PC-3 (cell line): ENCODE measurements at regions not wholly inside any gene's neighbourhood (a gene's known extent, or its start where the extent isn't known, plus 50 kb on each side); places are given as distances from the start of the nearest gene placed in this dataset.
"Not testable (repeated sequence)": the region's sequence is repeated elsewhere in the genome, so short reads cannot be mapped to it uniquely, and the experiment has no call there.

Source experiments
- ATAC-seq: fragments of 200-7000 bp; cut with Tn5 transposase; 2 replicates; pipeline ENCODE4 v1.9.1; 2020; ENCODE audit warnings: mild to moderate bottlenecking, moderate library complexity
- BruUV-seq: library from RNA; stranded (reverse); fragments of 400-500 nt; replicated peaks from 2 replicates; lab custom pipeline; 2021; lab: Mats Ljungman, UMichigan
- CTCF ChIA-PET: fragments of 300-600 bp; sonication (Branson Sonifier 250); formaldehyde crosslinking; loops from one replicate; lab custom pipeline; 2022; ENCODE audit warnings: antibody characterized with exemption; lab: Charles Lee
- POLR2A ChIA-PET: fragments of 300-600 bp; sonication (Branson Sonifier 250); formaldehyde crosslinking; loops from one replicate; lab custom pipeline; 2022; ENCODE audit warnings: antibody characterized with exemption; ENCODE audit not compliant: unreplicated experiment; lab: Charles Lee
- DNase-seq: peaks from one replicate; pipeline ENCODE4 v3.0.0-alpha.2; 2015
- H2AFZ ChIP-seq: fragments of 300-600 bp; sonication (generic); 2 replicates; pipeline ENCODE4 v1.6.0; 2016; ENCODE audit warnings: antibody characterized with exemption, low read length
- H3F3A ChIP-seq: fragments of 300-600 bp; sonication (generic); one replicate; pipeline ENCODE4 v1.6.0; 2017; ENCODE audit warnings: antibody characterized with exemption, low read length, control low read depth, mild to moderate bottlenecking; ENCODE audit not compliant: unreplicated experiment
- H3K27ac ChIP-seq: fragments of 300-600 bp; sonication (generic); 2 replicates; pipeline ENCODE4 v1.5.1; 2016; ENCODE audit warnings: mild to moderate bottlenecking, low read length
- H3K27me3 ChIP-seq: fragments of 300-600 bp; sonication (generic); 2 replicates; pipeline ENCODE4 v1.6.1; 2016; ENCODE audit warnings: low read length, mixed read lengths
- H3K36me3 ChIP-seq: fragments of 300-600 bp; sonication (generic); 2 replicates; pipeline ENCODE4 v1.6.1; 2016; ENCODE audit warnings: low read depth, mixed run types, low read length, mixed read lengths
- H3K4me1 ChIP-seq: fragments of 300-600 bp; sonication (generic); 2 replicates; pipeline ENCODE4 v1.5.1; 2016; ENCODE audit warnings: low read length; ENCODE audit not compliant: insufficient read depth
- H3K4me2 ChIP-seq: fragments of 300-600 bp; sonication (generic); 2 replicates; pipeline ENCODE4 v1.6.0; 2016; ENCODE audit warnings: low read length
- H3K4me3 ChIP-seq: fragments of 300-600 bp; sonication (generic); 2 replicates; pipeline ENCODE4 v1.5.1; 2016; ENCODE audit warnings: mild to moderate bottlenecking, low read length, mixed read lengths
- H3K79me2 ChIP-seq: fragments of 300-600 bp; sonication (generic); 2 replicates; pipeline ENCODE4 v1.6.1; 2017; ENCODE audit warnings: low read length, mixed read lengths
- H3K9ac ChIP-seq: fragments of 300-600 bp; sonication (generic); 2 replicates; pipeline ENCODE4 v1.6.0; 2016; ENCODE audit warnings: mild to moderate bottlenecking, low read length
- H3K9me2 ChIP-seq: fragments of 300-600 bp; sonication (generic); replicated peaks from 2 replicates; pipeline ENCODE4 v1.6.1; 2016; ENCODE audit warnings: mixed run types, low read length, mixed read lengths
- H3K9me3 ChIP-seq: fragments of 300-600 bp; sonication (generic); 2 replicates; pipeline ENCODE4 v1.6.1; 2016; ENCODE audit warnings: low read length, mixed read lengths
- H4K20me1 ChIP-seq: fragments of 300-600 bp; sonication (generic); 2 replicates; pipeline ENCODE4 v1.6.1; 2016; ENCODE audit warnings: low read length, mixed read lengths
- EZH2 ChIP-seq: fragments of 300-600 bp; sonication (generic); IDR thresholded peaks from one replicate; pipeline ENCODE4 v1.6.1; 2017; ENCODE audit warnings: antibody characterized with exemption, mild to moderate bottlenecking, low read length; ENCODE audit not compliant: unreplicated experiment
- EZH2phosphoT487 ChIP-seq: fragments of 300-600 bp; sonication (generic); IDR thresholded peaks from 2 replicates; pipeline ENCODE4 v1.6.1; 2018; ENCODE audit warnings: mild to moderate bottlenecking, antibody characterized with exemption, low read length, borderline replicate concordance
- intact Hi-C: fragments of 100-400 bp; cut with micrococcal nuclease; formaldehyde crosslinking; loops from 2 replicates; pipeline ENCODE4 v1.9.0; 2023
- TF ChIP-seq, protein P1 (sequence below): fragments of 300-600 bp; sonication (generic); conservative IDR thresholded peaks from 2 replicates; pipeline ENCODE4 v1.5.1; 2017; ENCODE audit warnings: antibody characterized with exemption, low read depth, mild to moderate bottlenecking, low read length

- ATAC-seq (no peak), DNase-seq (peak; percentile 19)
- Histone ChIP-seq H3F3A (peaks cover 5% of the 10 kb centered on the region), H3K27me3 (no peaks in the 10 kb centered on the region), H3K36me3 (no peaks in the 10 kb centered on the region), H3K9ac (peak overlapping the region; percentile 46), H2AFZ (0 out of 2 replicates have a peak overlapping the region, but pooled peaks have one; percentile 2), H4K20me1 (no peaks in the 10 kb centered on the region), H3K79me2 (no peaks in the 10 kb centered on the region), H3K4me1 (peaks cover 48% of the 10 kb centered on the region), H3K9me3 (no peaks in the 10 kb centered on the region), H3K4me2 (peak overlapping the region; percentile 55), H3K9me2 (no peaks in the 10 kb centered on the region), H3K27ac (peak overlapping the region; percentile 92), H3K4me3 (no peak overlapping the region)
- POLR2A ChIA-PET = no interaction called here
- TF ChIP-seq EZH2phosphoT487 (no peak), EZH2 (no peak)
- TF ChIP-seq, protein P1, sequence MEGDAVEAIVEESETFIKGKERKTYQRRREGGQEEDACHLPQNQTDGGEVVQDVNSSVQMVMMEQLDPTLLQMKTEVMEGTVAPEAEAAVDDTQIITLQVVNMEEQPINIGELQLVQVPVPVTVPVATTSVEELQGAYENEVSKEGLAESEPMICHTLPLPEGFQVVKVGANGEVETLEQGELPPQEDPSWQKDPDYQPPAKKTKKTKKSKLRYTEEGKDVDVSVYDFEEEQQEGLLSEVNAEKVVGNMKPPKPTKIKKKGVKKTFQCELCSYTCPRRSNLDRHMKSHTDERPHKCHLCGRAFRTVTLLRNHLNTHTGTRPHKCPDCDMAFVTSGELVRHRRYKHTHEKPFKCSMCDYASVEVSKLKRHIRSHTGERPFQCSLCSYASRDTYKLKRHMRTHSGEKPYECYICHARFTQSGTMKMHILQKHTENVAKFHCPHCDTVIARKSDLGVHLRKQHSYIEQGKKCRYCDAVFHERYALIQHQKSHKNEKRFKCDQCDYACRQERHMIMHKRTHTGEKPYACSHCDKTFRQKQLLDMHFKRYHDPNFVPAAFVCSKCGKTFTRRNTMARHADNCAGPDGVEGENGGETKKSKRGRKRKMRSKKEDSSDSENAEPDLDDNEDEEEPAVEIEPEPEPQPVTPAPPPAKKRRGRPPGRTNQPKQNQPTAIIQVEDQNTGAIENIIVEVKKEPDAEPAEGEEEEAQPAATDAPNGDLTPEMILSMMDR = no peak
- CTCF ChIA-PET = no interaction called here
- no TSS peak for BruUV-seq
- intact Hi-C loops = loop anchor here (5.0 kb wide), 1 partner anchor 105 kb away; the partner anchor contains the start of gene RBBP8
These were observed 105.9 kb upstream of the RBBP8 start for GRCh38 chr18:22827216-22827615.

GRCh38 chr18:22827741-22828140, 105.4 kb upstream of the RBBP8 start:
- H3K9me3 ChIP-seq = no peaks in the 10 kb centered on the region
- H3K36me3 ChIP-seq = no peaks in the 10 kb centered on the region
- ATAC-seq (peak; percentile 9), DNase-seq (no peak)
- BruUV-seq = no TSS peak
- no peaks in the 10 kb centered on the region for H3K9me2 ChIP-seq
- ChIA-PET CTCF (no interaction called here), POLR2A (no interaction called here)
- intact Hi-C loops = loop anchor here (5.0 kb wide), 1 partner anchor 105 kb away; the partner anchor contains the start of gene RBBP8
- H4K20me1 ChIP-seq = no peaks in the 10 kb centered on the region
- TF ChIP-seq EZH2phosphoT487 = no peak
- TF ChIP-seq, protein P1 = no peak
- TF ChIP-seq EZH2 = no peak
- H3K9ac ChIP-seq = peak overlapping the region; percentile 46
- H2AFZ ChIP-seq = no peak overlapping the region
- H3K4me3 ChIP-seq = no peak overlapping the region
- H3F3A ChIP-seq = peaks cover 5% of the 10 kb centered on the region
- H3K27ac ChIP-seq = peak overlapping the region; percentile 92
- H3K79me2 ChIP-seq = no peaks in the 10 kb centered on the region
- peaks cover 43% of the 10 kb centered on the region for H3K4me1 ChIP-seq
- H3K27me3 ChIP-seq = no peaks in the 10 kb centered on the region
- peak overlapping the region; percentile 55 for H3K4me2 ChIP-seq

DNA sequence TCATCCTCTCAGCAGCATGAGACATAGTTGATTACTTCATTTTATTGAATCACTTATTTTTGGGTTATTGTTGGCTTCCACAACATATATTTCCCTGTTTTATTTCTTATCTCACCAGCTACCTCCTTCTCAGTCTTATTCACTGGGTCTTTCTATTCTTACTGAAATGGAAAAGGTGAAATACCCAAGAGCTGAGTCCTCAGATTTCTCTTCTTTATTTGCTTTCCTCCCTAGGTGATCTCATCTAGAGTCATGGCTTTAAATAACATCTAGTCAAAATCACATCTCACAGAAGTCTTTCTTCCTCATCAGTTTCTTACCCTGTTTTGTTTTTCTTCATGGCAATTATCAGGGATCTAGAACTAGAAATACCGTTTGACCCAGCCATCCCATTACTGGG, 105.0 kb upstream of the RBBP8 start:
- POLR2A ChIA-PET = no interaction called here
- peak overlapping the region; percentile 46 for H3K9ac ChIP-seq
- H3K4me3 ChIP-seq = no peak overlapping the region
- no peaks in the 10 kb centered on the region for H4K20me1 ChIP-seq
- ATAC-seq (peak; percentile 90), DNase-seq (peak; percentile 92)
- no peaks in the 10 kb centered on the region for H3K9me3 ChIP-seq
- CTCF ChIA-PET = no interaction called here
- H3K27ac ChIP-seq = peak overlapping the region; percentile 92
- BruUV-seq = no TSS peak
- H3K9me2 ChIP-seq = no peaks in the 10 kb centered on the region
- no peaks in the 10 kb centered on the region for H3K27me3 ChIP-seq
- H2AFZ ChIP-seq = no peak overlapping the region
- peaks cover 43% of the 10 kb centered on the region for H3K4me1 ChIP-seq
- peak overlapping the region; percentile 55 for H3K4me2 ChIP-seq
- peaks cover 5% of the 10 kb centered on the region for H3F3A ChIP-seq
- TF ChIP-seq EZH2 (no peak), EZH2phosphoT487 (no peak)
- TF ChIP-seq, protein P1 = no peak
- no peaks in the 10 kb centered on the region for H3K36me3 ChIP-seq
- H3K79me2 ChIP-seq = no peaks in the 10 kb centered on the region
- intact Hi-C loops = loop anchor here (5.0 kb wide), 1 partner anchor 104 kb away; the partner anchor contains the start of gene RBBP8

DNA sequence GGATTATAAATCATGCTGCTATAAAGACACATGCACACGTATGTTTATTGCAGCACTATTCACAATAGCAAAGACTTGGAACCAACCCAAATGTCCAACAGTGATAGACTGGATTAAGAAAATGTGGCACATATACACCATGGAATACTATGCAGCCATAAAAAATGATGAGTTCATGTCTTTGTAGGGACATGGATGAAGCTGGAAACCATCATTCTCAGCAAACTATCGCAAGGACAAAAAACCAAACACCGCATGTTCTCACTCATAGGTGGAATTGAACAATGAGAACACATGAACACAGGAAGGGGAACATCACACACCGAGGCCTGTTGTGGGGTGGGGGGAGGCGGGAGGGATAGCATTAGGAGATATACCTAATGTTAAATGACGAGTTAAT, 104.5 kb upstream of the RBBP8 start:
- H3K79me2 ChIP-seq, H3F3A ChIP-seq, H3K4me2 ChIP-seq, DNase-seq, BruUV-seq, H2AFZ ChIP-seq, POLR2A ChIA-PET, CTCF ChIA-PET, H3K36me3 ChIP-seq, H3K9me2 ChIP-seq, H4K20me1 ChIP-seq, H3K27me3 ChIP-seq, H3K9ac ChIP-seq, ATAC-seq, H3K9me3 ChIP-seq, H3K4me3 ChIP-seq: not testable (repeated sequence)
- Histone ChIP-seq H3K4me1 (peaks cover 43% of the 10 kb centered on the region), H3K27ac (peak overlapping the region; percentile 92; the same call in 1 of the 2 replicates)
- intact Hi-C loops = loop anchor here (5.0 kb wide), 1 partner anchor 104 kb away; the partner anchor contains the start of gene RBBP8
